Endothelial cell (in vitro differentiated cells): ENCODE measurements at regions not wholly inside any gene's neighbourhood (a gene's known extent, or its start where the extent isn't known, plus 50 kb on each side); places are given as distances from the start of the nearest gene placed in this dataset.
"Not testable (repeated sequence)": the region's sequence is repeated elsewhere in the genome, so short reads cannot be mapped to it uniquely, and the experiment has no call there.

Experiments used
- DNase-seq: peaks from one replicate; pipeline ENCODE4 v3.0.0; 2021; ENCODE audit warnings: low spot score
- H3K27ac Mint-ChIP-seq: one replicate; pipeline ENCODE4 v1.8.0; 2021; ENCODE audit warnings: mixed read lengths, inconsistent platforms; ENCODE audit not compliant: unreplicated experiment
- H3K27me3 Mint-ChIP-seq: one replicate; pipeline ENCODE4 v1.8.0; 2021; ENCODE audit warnings: mild to moderate bottlenecking, moderate library complexity, mixed read lengths, inconsistent platforms; ENCODE audit not compliant: unreplicated experiment
- H3K36me3 Mint-ChIP-seq: one replicate; pipeline ENCODE4 v1.8.0; 2021; ENCODE audit warnings: mild to moderate bottlenecking, low read depth, mixed read lengths, inconsistent platforms; ENCODE audit not compliant: unreplicated experiment
- H3K4me1 Mint-ChIP-seq: one replicate; pipeline ENCODE4 v1.8.0; 2021; ENCODE audit warnings: mild to moderate bottlenecking, mixed read lengths, inconsistent platforms; ENCODE audit not compliant: unreplicated experiment
- H3K4me3 Mint-ChIP-seq: one replicate; pipeline ENCODE4 v1.8.0; 2021; ENCODE audit warnings: mild to moderate bottlenecking, mixed read lengths, inconsistent platforms; ENCODE audit not compliant: unreplicated experiment
- H3K9me3 Mint-ChIP-seq: one replicate; pipeline ENCODE4 v1.8.0; 2021; ENCODE audit warnings: mixed read lengths, inconsistent platforms; ENCODE audit not compliant: unreplicated experiment
- TF ChIP-seq, protein P1 (sequence below): fragments of 200-600 bp; sonication (generic); IDR thresholded peaks from one replicate; pipeline ENCODE4 v1.5.0; 2021; ENCODE audit warnings: antibody characterized with exemption; ENCODE audit not compliant: unreplicated experiment

DNA sequence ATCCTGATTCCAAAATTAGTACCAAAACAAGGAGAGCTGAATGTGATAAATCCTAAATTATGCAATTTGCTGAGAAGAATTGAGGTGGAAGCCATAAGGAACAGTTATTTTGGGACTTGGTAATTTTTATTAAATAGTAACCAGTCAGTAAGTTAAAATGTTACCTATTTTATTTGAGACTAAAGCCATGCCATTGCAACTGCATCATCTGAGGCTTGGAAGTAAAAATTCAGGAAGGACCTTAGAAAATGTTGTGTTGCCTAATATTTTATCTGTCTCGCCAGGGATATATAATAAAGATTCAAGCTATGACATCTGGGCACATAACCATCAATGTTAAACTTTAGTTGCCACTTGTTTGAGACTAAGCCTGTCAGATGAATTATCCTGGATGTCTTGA, 341.3 kb upstream of the MAGEB16 start:
- H3K9me3 Mint-ChIP-seq: no peaks in the 10 kb centered on the region
- H3K27ac Mint-ChIP-seq: no peak overlapping the region
- H3K27me3 Mint-ChIP-seq: no peaks in the 10 kb centered on the region
- DNase-seq: no peak
- H3K4me3 Mint-ChIP-seq: no peak overlapping the region
- TF ChIP-seq, protein P1, sequence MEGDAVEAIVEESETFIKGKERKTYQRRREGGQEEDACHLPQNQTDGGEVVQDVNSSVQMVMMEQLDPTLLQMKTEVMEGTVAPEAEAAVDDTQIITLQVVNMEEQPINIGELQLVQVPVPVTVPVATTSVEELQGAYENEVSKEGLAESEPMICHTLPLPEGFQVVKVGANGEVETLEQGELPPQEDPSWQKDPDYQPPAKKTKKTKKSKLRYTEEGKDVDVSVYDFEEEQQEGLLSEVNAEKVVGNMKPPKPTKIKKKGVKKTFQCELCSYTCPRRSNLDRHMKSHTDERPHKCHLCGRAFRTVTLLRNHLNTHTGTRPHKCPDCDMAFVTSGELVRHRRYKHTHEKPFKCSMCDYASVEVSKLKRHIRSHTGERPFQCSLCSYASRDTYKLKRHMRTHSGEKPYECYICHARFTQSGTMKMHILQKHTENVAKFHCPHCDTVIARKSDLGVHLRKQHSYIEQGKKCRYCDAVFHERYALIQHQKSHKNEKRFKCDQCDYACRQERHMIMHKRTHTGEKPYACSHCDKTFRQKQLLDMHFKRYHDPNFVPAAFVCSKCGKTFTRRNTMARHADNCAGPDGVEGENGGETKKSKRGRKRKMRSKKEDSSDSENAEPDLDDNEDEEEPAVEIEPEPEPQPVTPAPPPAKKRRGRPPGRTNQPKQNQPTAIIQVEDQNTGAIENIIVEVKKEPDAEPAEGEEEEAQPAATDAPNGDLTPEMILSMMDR: no peak
- no peaks in the 10 kb centered on the region for H3K36me3 Mint-ChIP-seq
- H3K4me1 Mint-ChIP-seq: no peaks in the 10 kb centered on the region

DNA sequence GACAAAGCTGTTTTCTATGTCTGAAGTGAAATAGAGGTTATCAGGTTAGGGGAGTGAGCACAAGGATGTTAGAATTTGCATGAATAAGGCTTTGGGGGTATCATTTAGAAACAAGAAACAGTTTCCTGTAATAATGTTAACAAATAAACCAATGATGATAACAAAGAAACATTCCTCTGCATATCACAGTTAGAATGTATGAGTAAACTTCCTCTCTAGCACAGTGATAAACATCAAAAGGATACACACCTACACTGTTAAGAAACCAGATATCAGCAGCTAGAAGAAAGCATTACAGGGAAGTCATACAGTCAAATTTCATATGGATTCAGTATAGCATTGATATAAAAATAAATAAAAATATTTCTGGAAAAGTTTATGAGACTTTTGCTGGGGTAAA, 340.0 kb upstream of the MAGEB16 start:
- no peak overlapping the region for H3K4me3 Mint-ChIP-seq
- no peak overlapping the region for H3K27ac Mint-ChIP-seq
- no peaks in the 10 kb centered on the region for H3K9me3 Mint-ChIP-seq
- H3K27me3 Mint-ChIP-seq: no peaks in the 10 kb centered on the region
- TF ChIP-seq, protein P1: no peak
- no peaks in the 10 kb centered on the region for H3K36me3 Mint-ChIP-seq
- DNase-seq: no peak
- no peaks in the 10 kb centered on the region for H3K4me1 Mint-ChIP-seq

DNA sequence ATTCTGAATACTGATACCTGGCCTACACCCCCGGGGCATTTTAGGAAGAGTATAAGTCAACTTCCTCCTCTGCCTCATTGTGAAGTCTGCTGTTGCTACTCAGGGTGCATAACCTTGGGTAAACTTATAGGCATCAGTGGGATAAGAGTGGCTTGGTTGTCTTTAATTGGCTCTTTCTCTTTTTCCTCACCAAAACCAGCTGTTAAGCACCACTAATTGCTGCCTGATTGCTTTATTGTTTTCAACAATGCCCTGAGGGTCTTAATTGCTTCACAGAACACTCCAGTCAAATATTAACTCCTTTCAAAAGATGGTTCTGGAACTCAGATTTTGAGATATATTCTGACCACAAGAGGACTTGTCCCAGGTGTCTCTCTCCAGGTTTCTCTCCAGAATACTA, 337.0 kb upstream of the MAGEB16 start:
- Mint-ChIP-seq H3K27ac (no peak overlapping the region), H3K4me1 (no peaks in the 10 kb centered on the region), H3K27me3 (no peaks in the 10 kb centered on the region), H3K9me3 (no peaks in the 10 kb centered on the region), H3K36me3 (no peaks in the 10 kb centered on the region), H3K4me3 (no peak overlapping the region)
- no peak for DNase-seq
- TF ChIP-seq, protein P1: no peak

DNA sequence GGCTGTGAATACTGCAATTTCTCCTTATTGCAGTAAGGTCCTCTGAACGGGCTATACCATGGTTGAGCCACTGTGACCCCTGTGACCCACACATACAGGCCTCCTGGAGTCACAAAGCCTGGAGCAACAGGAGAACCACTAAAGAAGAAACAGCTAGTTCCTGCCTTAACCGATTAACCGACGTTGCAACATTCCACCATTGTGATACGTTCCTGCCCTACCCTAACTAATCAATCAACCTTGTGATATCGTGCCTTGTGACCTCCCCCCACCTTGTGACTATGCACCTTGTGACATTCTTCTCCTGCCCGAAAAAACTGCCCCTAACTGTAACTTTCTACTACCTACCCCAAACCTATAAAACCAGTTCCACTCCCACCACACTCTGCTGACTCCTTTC, 301.5 kb upstream of the MAGEB16 start:
- H3K4me3 Mint-ChIP-seq, H3K4me1 Mint-ChIP-seq, DNase-seq, H3K27me3 Mint-ChIP-seq, H3K36me3 Mint-ChIP-seq, H3K9me3 Mint-ChIP-seq, H3K27ac Mint-ChIP-seq: not testable (repeated sequence)

DNA sequence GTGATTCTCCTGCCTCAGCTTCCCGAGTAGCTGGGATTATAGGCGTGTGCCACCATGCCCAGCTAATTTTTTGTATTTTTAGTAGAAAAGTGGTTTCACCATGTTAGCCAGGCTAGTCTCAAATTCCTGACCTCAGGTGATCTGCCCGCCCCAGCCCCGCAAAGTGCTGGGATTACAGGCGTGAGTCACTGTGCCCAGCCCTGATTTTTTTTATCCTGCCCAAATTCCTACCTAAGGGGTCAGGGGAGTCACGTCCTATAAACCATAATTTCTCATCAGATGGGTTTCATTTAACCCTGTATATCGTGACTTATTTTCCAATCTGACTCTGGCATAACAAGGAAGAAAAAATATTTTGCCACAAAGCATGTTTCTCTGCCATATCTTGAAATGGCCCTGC, 300.7 kb upstream of the MAGEB16 start:
- H3K36me3 Mint-ChIP-seq, H3K9me3 Mint-ChIP-seq, H3K4me1 Mint-ChIP-seq: not testable (repeated sequence)

DNA sequence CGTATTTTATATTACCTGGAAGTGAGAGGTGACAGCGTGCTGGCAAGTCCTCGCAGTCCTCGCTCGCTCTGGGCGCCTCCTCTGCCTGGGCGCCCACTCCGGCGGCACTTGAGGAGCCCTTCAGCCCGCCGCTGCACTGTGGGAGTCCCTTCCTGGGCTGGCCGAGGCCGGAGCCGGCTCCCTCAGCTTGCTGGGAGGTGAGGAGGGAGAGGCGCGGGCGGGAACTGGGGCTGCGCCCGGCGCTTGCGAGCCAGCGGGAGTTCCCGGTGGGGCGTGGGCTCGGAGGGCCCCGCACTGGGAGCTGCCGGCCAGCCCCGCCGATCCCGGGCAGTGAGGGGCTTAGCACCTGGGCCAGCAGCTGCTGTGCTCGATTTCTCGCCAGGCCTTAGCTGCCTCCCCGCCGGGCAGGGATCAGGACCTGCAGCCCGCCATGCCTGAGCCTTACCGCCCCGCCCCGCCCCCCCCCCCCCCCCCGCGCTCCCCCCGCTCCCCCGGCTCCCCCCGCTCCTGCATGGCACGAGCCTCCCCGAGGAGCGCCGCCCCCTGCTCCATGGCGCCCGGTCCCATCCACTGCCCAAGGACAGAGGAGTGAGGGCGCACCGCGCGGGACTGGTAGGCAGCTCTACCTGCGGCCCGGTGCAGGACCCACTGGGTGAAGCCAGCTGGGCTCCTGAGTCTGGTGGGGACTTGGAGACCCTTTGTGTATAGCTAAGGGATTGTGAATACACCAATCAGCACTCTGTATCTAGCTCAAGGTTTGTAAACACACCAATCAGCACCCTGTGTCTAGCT, 298.9 kb upstream of the MAGEB16 start:
- Mint-ChIP-seq H3K4me1 (no peaks in the 10 kb centered on the region), H3K27me3 (no peaks in the 10 kb centered on the region), H3K4me3 (no peak overlapping the region), H3K27ac (no peak overlapping the region), H3K36me3 (no peaks in the 10 kb centered on the region), H3K9me3 (no peaks in the 10 kb centered on the region)
- no peak for DNase-seq
- TF ChIP-seq, protein P1: no peak

More for the DNA sequence above, 300.7 kb upstream of the MAGEB16 start:
- DNase-seq, H3K4me3 Mint-ChIP-seq, H3K27ac Mint-ChIP-seq, H3K27me3 Mint-ChIP-seq: not testable (repeated sequence)
